Fibroblast of lung (primary cell): ENCODE measurements at regions not wholly inside any gene's neighbourhood (a gene's known extent, or its start where the extent isn't known, plus 50 kb on each side); places are given as distances from the start of the nearest gene placed in this dataset.

Experiments
- EZH2 ChIP-seq: IDR thresholded peaks from 2 replicates; pipeline ENCODE4 v1.5.1; 2012; ENCODE audit warnings: low read length, control low read depth, mild to moderate bottlenecking; ENCODE audit errors: missing control alignments
- TF ChIP-seq, protein P1 (sequence below), 2 donors: IDR thresholded peaks in 1 of 2; conservative IDR thresholded peaks in 1 of 2; 1 replicate in 1 of 2; 2 replicates in 1 of 2; pipeline ENCODE4 v1.5.1; 2011 to 2012; ENCODE audit warnings: low read length in 2 of 2, control low read depth in 1 of 2, inconsistent platforms in 1 of 2, low read depth in 1 of 2, mild to moderate bottlenecking in 1 of 2

DNA sequence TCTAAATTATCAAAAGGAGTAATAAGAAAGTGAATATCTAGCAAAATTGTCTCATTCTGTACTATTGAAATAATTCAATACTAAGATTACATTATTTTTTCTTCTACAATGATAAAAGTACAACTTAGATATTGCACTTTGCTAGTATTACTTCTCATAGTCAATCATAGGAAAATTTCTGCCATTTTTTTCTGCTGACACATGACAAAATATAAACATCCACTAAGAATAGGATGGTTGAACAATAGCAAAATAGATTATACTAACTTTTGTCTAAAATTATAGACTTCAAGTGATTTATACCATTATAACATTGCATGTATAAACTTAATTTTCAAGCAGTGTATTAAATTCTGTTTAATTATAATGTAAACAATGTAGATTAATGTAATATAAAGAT lies 540.2 kb downstream of the PDHA2 start:
- TF ChIP-seq, protein P1, sequence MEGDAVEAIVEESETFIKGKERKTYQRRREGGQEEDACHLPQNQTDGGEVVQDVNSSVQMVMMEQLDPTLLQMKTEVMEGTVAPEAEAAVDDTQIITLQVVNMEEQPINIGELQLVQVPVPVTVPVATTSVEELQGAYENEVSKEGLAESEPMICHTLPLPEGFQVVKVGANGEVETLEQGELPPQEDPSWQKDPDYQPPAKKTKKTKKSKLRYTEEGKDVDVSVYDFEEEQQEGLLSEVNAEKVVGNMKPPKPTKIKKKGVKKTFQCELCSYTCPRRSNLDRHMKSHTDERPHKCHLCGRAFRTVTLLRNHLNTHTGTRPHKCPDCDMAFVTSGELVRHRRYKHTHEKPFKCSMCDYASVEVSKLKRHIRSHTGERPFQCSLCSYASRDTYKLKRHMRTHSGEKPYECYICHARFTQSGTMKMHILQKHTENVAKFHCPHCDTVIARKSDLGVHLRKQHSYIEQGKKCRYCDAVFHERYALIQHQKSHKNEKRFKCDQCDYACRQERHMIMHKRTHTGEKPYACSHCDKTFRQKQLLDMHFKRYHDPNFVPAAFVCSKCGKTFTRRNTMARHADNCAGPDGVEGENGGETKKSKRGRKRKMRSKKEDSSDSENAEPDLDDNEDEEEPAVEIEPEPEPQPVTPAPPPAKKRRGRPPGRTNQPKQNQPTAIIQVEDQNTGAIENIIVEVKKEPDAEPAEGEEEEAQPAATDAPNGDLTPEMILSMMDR (conservative IDR thresholded peaks at IDR 0.05 in 1 of 2, IDR thresholded peaks at IDR 0.05 in 1 of 2; ENCODE audit: low read depth in 1 of 2, low read length in 2 of 2), result no peak
- TF ChIP-seq EZH2, result no peak
